ENCODE measurements at regions not wholly inside any gene's neighbourhood (a gene's known extent, or its start where the extent isn't known, plus 50 kb on each side); places are given as distances from the start of the nearest gene placed in this dataset.

DNA sequence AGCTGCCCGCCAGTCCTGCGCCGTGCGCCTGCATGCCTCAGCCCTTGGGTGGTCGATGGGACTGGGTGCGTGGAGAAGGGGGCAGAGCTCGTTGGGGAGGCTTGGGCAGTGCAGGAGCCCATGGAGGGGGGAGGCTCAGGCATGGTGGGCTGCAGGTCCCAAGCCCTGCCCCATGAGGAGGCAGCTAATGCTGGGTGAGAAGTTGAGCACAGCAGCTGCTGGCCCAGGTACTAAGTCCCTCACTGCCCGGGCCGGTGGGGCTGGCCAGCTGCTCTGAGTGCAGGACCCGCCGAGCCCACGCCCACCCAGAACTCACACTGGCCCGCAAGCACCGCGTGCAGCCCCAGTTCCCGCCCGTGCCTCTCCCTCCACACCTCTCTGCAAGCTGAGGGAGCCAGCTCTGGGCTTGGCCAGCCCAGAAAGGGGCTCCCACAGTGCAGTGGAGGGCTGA, 764.3 kb upstream of the TYRP1 start:
- no peak for DNase-seq (ENCODE audit: low read depth)

GRCh38 chr9:11931109-11931508, 762.1 kb upstream of the TYRP1 start:
- DNase-seq (ENCODE audit: low read depth), result no peak

DNA sequence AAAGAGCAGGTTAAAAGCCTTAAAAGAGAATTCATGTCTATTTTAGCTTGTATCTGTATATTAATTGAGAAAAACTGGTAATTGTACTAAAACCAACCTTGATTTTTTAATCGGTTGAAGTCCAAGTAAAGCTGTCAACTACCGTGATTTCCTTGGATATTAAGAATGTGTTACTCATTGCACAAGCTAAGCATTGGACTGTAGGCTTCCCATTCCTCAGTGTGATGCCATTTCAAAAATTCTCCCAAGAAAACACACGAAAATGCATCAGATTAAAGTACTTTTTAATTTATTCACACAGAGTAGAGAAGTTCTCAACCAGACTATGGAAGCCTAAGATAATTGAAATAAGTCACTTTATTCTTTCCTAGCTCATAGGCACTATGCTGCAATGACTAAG, 761.4 kb upstream of the TYRP1 start:
- DNase-seq (ENCODE audit: low read depth), result no peak

GRCh38 chr9:11933926-11934325, 759.3 kb upstream of the TYRP1 start:
- DNase-seq (ENCODE audit: low read depth), result no peak

DNA sequence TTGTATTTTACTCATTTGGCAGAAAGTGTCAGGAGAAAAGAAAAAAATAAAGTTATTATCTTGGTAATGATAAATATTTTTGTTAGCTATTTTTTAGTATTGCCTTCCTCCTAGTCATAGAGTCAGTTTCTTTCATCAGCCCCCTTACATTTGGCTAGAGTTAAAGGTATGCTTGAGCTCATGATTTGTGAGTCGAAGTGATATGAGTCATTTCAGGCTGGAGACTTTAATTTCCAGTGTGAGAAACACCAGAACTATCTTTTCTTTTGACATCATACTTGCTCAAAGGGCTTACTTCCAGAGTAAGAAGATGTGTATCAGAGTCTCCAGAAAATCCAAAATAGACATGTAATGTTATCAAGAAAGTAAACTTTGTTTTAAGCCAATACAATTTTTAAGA, 746.7 kb upstream of the TYRP1 start:
- DNase-seq (ENCODE audit: low read depth), result no peak

DNA sequence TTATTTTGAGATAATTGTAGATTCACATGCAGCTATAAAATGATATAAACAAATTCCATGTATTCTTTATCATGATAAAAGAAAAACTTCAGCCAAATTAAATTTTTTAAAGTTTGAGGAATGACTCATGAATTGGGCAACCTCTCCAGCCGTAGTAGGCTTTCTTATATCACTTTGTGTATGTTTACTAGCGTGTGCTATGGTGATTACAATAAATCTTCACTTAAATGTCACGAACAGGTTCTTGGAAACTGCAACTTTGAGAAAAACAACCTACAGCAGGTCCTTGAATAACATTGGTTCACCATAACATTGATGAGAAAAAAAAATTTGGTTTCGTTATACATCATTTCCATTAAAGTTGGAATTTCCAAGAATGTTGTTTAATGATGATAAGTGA, 730.9 kb upstream of the TYRP1 start:
- no peak for DNase-seq (ENCODE audit: low read depth)

- DNase-seq (ENCODE audit: low read depth), result no peak
Measured at GRCh38 chr9:11966786-11967185, 726.4 kb upstream of the TYRP1 start.

DNA sequence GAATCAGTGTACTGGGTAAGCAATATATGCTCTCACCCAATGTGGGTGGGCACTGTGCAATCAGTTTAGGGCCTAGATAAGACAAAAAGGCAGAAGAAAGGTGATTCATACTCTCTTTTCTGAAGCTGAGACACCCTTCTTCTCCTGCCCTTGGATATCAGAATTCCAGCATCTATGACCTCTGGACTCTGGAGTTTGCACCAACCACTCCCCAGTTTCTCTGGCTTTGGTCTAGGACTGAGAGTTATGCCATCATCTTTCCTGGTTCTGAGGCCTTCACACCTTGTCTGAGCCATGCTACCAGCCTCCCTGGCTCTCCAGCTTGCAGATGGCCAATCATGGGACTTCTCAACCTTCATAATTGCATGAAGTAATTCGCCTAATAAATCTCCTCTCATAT, 724.6 kb upstream of the TYRP1 start:
- DNase-seq (ENCODE audit: low read depth), result no peak

- DNase-seq (ENCODE audit: low read depth), result no peak
Measured at GRCh38 chr9:11973011-11973410, 720.2 kb upstream of the TYRP1 start.

DNA sequence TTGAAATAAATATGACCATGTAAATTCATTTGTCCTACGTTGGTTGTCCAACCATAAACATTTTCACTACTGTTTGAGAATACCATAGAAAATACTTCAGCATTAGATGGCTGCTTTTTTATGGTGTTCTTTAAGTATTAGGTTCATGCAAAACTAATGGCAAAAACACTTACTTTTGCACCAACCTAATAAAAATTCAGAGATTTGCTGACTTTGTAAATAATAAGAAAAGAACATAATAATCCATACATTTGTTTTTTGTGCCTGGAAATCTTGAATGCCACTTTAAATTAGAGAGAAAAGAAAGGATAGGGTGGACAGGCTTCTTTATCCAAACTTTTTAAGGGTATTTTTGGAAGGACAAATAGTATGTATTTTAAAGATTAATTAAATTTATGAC, 719.7 kb upstream of the TYRP1 start:
- DNase-seq (ENCODE audit: low read depth), result no peak

DNA sequence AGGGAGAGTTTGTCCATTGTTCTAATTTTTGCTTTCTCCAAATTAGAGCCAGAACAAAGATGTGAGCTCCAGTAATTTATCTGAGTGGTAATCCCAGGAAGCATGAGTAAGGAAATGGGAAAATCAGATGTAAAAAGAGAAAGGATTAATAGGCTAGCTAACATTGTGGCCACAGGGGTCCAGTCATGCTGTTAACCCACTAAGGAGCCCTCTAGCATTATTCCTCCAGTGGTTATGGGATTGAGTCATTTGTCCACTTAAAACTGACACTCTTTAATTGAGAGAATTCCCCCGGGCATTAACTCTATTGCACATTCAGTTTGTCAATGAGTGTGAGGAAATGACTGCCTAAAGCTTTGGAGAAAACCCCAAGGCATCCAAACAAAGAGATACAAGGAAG, 700.3 kb upstream of the TYRP1 start:
- DNase-seq (ENCODE audit: low read depth), result no peak

- no peak for DNase-seq (ENCODE audit: low read depth)
Measured at GRCh38 chr9:12014488-12014887, 678.7 kb upstream of the TYRP1 start.

DNA sequence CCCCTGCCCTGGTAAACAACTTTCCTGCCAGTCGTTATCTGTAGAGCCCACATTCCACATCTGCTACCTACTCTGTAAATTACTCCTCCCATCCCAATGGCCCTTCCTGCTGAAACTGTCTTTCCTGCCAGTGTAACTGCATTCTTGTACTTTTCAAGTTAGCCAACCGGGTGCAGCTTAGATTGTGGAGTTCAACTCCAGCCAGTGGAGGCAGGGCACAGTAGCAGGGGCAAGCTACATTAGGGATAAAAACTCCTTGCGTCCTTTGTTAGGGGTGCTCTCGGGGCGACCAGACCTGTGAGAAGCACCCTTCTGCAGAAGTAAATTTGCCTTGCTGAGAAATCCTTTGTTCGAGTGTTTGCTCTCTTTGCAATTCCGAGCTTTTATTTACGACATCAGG, 639.0 kb upstream of the TYRP1 start:
- no peak for DNase-seq (ENCODE audit: low read depth)

DNA sequence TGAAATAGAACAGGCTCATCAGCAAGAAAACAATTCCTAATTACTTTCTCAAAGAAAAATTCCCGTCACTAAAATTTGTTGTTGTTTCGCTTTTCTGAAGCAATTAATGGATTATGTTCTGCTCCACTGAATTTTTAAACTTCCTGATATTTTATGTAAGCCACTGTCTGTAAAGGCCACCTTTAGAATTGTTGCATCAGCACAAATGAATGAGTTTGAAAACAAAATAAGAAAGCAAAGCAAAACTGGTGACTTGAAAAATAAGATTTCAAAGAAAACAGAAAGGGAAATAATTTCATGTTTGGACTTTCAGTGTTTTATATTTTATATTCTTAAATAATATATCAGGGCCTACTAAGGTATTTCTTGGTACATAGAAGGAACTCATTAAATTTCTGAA, 636.3 kb upstream of the TYRP1 start:
- no peak for DNase-seq (ENCODE audit: low read depth)

DNA sequence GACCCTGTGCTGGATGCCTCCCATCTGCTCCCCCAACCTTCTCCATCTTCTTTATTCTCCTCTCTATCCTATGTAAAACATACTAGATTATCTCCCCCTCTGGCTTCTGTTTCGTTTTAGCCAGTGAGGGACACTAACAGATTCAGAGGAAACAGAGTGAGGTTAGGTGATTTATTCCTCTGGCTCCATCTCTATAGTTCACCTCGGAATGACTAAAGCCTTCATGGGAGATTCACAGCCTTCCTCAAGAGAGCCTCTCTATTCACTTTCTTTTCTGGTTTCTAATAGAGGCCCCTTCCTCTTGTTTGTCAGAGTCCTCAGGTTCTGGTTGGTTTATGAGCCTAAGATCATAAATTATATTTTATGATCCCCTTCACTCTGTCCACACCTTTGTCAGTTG, 633.1 kb upstream of the TYRP1 start:
- DNase-seq (ENCODE audit: low read depth), result no peak

GRCh38 chr9:12060811-12061210, 632.4 kb upstream of the TYRP1 start:
- DNase-seq (ENCODE audit: low read depth), result no peak

GRCh38 chr9:12065050-12065449, 628.1 kb upstream of the TYRP1 start:
- DNase-seq (ENCODE audit: low read depth), result no peak

DNA sequence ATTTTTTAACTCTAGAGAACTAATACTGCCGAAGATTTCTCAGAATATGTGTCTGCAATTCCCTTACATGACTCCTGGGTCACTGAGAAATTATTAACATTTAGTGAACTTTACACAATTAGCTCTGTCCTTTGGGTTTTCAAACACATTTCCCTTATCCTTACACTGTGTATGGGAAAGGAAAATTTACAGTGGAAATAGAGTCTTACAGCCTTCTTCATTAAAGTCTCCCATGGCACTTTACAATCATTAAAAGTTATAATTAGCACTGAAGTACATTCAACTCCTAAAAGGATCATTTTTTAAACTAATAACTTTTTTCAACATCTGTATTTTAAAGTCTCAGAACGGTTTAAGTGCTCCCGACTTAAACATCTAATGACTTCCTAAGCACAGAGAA, 627.5 kb upstream of the TYRP1 start:
- DNase-seq (ENCODE audit: low read depth), result no peak

- no peak for DNase-seq (ENCODE audit: low read depth)
Measured at GRCh38 chr9:12066455-12067035, 626.6 kb upstream of the TYRP1 start.

GRCh38 chr9:12069366-12069765, 623.8 kb upstream of the TYRP1 start:
- DNase-seq (ENCODE audit: low read depth), result no peak

DNA sequence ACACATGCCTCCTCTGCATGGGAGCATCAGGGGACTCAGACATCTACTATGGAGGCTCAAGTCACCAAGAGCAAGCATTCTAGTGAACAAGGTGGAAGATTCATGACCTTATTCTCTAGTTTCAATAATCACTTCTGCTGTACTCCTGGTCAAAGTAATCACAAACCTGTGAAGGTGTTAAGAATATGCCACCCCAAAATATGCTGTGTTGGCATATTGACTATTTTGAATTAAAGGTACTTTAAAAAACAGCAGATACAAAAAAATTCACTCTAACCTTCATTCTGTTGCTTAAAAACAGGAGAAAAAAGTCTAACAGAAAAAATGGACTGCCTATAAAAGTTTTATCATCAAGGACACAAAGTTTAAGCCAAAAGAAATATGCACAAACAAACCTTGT, 607.8 kb upstream of the TYRP1 start:
- no peak for DNase-seq (ENCODE audit: low read depth)

DNA sequence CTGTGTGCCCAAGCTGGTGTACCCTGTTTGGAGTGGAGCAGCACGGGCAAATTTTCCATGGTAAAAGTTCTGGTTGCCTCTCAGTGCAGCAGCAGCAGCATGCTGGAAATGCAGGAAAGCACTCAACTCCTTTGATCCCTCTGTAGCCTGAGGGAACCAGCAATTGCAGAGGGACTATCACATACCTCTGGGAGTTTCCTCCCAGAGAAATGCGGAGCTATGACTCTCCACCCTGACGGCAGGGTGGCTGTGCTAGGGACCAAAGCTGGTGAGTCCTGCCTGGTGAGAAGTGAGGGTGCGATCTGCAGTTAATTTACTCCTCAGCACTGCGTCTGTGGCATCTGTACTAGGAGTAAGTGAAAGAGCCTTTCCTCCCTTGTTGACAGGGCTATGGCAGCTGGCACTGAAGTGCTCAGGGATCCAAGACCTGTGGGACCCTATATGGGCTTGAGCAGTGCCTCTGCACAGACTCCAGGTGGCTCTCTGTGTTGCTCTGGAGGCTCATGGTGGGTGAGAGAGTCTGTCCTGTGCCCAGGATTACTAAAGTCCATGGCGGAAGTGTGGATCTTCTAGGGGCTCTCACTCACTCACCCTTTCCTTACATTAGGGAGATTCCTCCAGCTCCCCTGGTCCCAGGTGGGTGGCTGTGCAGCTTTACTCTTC, 601.2 kb upstream of the TYRP1 start:
- no peak for DNase-seq (ENCODE audit: low read depth)

DNA sequence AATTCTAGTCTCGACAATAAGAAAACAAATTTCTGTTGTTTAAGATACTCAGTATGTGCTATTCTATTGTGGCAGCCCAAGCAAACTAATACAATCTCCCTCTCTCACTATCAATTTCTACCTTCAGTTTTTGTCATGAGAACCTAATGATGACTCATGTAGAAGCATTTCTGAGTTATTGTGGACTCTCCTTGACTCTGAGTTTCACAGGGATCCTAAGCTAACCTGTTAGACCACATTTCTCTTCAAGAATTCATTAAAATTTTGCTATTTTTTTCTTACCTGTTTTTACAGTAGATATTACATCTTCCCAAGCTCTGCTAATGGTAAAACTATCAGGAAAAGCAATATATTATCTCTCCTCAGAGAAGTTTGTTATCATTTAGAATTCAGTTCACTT, 599.1 kb upstream of the TYRP1 start:
- DNase-seq (ENCODE audit: low read depth), result no peak

GRCh38 chr9:12095931-12096330, 597.3 kb upstream of the TYRP1 start:
- no peak for DNase-seq (ENCODE audit: low read depth)
